Uterus (tissue), 2 donors: ENCODE measurements at regions not wholly inside any gene's neighbourhood (a gene's known extent, or its start where the extent isn't known, plus 50 kb on each side); places are given as distances from the start of the nearest gene placed in this dataset.

Experiments used
- POLR2A ChIP-seq, 2 donors: fragments of 450-650 bp; IDR thresholded peaks; one replicate each; pipeline ENCODE4 v1.6.1; 2016; ENCODE audit warnings: antibody characterized with exemption in 2 of 2, mild to moderate bottlenecking in 1 of 2, moderate library complexity in 1 of 2
- TF ChIP-seq, protein P1 (sequence below), 4 experiments: fragments of 200-600 bp in 2 of 4; fragments of 450-650 bp in 2 of 4; sonication (generic) in 2 of 4; IDR thresholded peaks; one replicate each; pipeline ENCODE4 v1.5.1; 2016 to 2019; ENCODE audit warnings: antibody characterized with exemption in 4 of 4, mild to moderate bottlenecking in 2 of 4, moderate library complexity in 1 of 4

DNA sequence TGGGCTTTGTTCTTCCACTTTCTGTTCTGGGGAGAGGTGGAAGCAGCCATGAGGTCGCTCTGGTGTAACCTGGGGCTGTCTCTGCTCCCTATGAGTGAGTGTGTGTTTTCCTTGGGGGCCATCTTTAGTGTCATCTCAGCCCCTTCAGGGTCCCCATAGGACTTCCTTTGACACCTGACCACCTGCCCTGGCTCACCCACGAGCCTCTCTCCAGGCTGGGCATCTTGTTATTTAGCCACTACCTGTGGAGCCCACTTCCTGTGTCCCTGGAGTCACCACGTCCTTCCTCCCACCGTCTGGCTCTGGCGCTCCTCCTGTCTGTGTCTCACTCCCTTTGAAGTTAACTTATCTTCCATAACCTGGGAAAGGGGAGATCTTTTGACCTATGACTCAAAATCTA lies 176.0 kb downstream of the UXS1 start:
- TF ChIP-seq, protein P1, sequence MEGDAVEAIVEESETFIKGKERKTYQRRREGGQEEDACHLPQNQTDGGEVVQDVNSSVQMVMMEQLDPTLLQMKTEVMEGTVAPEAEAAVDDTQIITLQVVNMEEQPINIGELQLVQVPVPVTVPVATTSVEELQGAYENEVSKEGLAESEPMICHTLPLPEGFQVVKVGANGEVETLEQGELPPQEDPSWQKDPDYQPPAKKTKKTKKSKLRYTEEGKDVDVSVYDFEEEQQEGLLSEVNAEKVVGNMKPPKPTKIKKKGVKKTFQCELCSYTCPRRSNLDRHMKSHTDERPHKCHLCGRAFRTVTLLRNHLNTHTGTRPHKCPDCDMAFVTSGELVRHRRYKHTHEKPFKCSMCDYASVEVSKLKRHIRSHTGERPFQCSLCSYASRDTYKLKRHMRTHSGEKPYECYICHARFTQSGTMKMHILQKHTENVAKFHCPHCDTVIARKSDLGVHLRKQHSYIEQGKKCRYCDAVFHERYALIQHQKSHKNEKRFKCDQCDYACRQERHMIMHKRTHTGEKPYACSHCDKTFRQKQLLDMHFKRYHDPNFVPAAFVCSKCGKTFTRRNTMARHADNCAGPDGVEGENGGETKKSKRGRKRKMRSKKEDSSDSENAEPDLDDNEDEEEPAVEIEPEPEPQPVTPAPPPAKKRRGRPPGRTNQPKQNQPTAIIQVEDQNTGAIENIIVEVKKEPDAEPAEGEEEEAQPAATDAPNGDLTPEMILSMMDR (IDR thresholded peaks at IDR 0.05), result no peak
- TF ChIP-seq POLR2A (IDR thresholded peaks at IDR 0.05), result no peak
